Adrenal gland (tissue), 9 donors: ENCODE measurements at regions not wholly inside any gene's neighbourhood (a gene's known extent, or its start where the extent isn't known, plus 50 kb on each side); places are given as distances from the start of the nearest gene placed in this dataset.
A peak's percentile ranks its signal among the peaks of the same experiment; 100 is the strongest.

Experiments used
- DNase-seq, 7 donors: peaks; one replicate each; pipeline ENCODE4 v3.0.0-alpha.2; 2019 to 2020
- H3K27ac ChIP-seq, 5 donors: fragments of 200-600 bp; sonication (generic) in 4 of 5; 1 replicate in 3 of 5; 2 replicates in 2 of 5; pipeline versions ENCODE4 v1.5.1 to v1.8.0; 2016 to 2020; ENCODE audit warnings: mild to moderate bottlenecking in 1 of 5
- H3K27me3 ChIP-seq: fragments of 200-600 bp; 2 replicates; pipeline ENCODE4 v1.8.0; 2021
- H3K36me3 ChIP-seq, 2 donors: fragments of 200-600 bp; replicated peaks in 1 of 2; 1 replicate in 1 of 2; 2 replicates in 1 of 2; pipeline versions ENCODE4 v1.5.1 to v1.8.0; 2018 to 2022
- H3K4me1 ChIP-seq, 2 donors: fragments of 200-600 bp; replicated peaks in 1 of 2; 1 replicate in 1 of 2; 2 replicates in 1 of 2; pipeline versions ENCODE4 v1.5.1 to v1.8.0; 2018 to 2021
- H3K4me3 ChIP-seq, 4 donors: fragments of 200-600 bp; sonication (generic) in 3 of 4; one replicate each; pipeline ENCODE4 v1.5.1; 2016 to 2018
- H3K9me3 ChIP-seq, 3 donors: fragments of 200-600 bp; sonication (generic) in 1 of 3; replicated peaks in 1 of 3; 1 replicate in 2 of 3; 2 replicates in 1 of 3; pipeline versions ENCODE4 v1.5.1 to v1.8.0; 2016 to 2021
- POLR2A ChIP-seq, 2 donors: fragments of 450-650 bp; IDR thresholded peaks; one replicate each; pipeline ENCODE4 v1.6.1; 2017; ENCODE audit warnings: antibody characterized with exemption in 2 of 2, mild to moderate bottlenecking in 2 of 2, moderate library complexity in 1 of 2
- WGBS, 4 donors: extraction: QIAGEN DNeasy Blood & Tissue Kit in 2 of 4; methylation state at CpG; one replicate each; pipeline versions ENCODE4 v1.1.5 to v1.1.7; 2013 to 2017; 5-methylcytosine and 5-hydroxymethylcytosine counted together
- intact Hi-C, 2 donors: fragments of 100-400 bp; cut with DNase I; formaldehyde crosslinking; loops; one replicate each; pipeline versions ENCODE4 v1.14.1 to v1.15.0; 2022 to 2023
- TF ChIP-seq, protein P1 (sequence below), 6 experiments: fragments of 450-650 bp in 4 of 6; fragments of 200-600 bp in 2 of 6; sonication (generic) in 1 of 6; IDR thresholded peaks; 1 replicate in 5 of 6; 2 replicates in 1 of 6; pipeline versions ENCODE4 v1.5.1 to v1.8.0; 2016 to 2021; ENCODE audit warnings: antibody characterized with exemption in 6 of 6, mild to moderate bottlenecking in 2 of 6, moderate library complexity in 1 of 6
- donor health status: healthy with polysubstance abuse.
- donor health status: Bipolar disorder and iron deficiency.
- donor health status: DM: yes; HTN: yes; CAD: no.
- donor health status: DM: no; HTN: no; CAD: no.
- donor health status: DM: no; HTN: no; CAD: no.

DNA sequence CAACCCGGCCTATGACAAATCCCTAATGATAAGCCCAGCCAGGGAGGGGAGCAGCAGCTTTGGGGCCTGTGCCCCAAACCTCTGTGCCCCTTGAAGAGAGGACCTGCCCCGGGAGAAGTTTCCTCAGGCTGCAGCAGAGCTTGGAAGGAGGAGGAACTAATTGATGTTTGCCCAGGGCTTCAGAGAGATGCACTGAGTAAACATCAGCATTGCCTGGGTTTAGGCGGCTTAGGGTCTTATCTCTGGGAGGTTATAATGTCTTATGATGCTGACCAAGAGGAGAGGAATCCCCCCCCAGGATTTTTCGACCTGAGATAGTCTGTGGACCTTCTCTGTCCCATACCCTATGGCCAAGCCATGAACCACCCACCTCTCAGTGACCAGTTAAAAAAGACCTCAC lies 148.7 kb upstream of the SDK2 start:
- no peak overlapping the region for H3K27ac ChIP-seq
- H3K4me3 ChIP-seq, result no peak overlapping the region
- peak in 1 of 7 donors; percentile 18 for DNase-seq
- intact Hi-C loops, result no loop called here
- no peaks in the 10 kb centered on the region for H3K4me1 ChIP-seq
- no peaks in the 10 kb centered on the region for H3K36me3 ChIP-seq
- WGBS, 4 donors, result 70 to 81% (median 74%) methylated on average over 4 of the region's 4 CpGs
- no peaks in the 10 kb centered on the region for H3K9me3 ChIP-seq
- no peak for TF ChIP-seq POLR2A (IDR thresholded peaks at IDR 0.05)
- TF ChIP-seq, protein P1, sequence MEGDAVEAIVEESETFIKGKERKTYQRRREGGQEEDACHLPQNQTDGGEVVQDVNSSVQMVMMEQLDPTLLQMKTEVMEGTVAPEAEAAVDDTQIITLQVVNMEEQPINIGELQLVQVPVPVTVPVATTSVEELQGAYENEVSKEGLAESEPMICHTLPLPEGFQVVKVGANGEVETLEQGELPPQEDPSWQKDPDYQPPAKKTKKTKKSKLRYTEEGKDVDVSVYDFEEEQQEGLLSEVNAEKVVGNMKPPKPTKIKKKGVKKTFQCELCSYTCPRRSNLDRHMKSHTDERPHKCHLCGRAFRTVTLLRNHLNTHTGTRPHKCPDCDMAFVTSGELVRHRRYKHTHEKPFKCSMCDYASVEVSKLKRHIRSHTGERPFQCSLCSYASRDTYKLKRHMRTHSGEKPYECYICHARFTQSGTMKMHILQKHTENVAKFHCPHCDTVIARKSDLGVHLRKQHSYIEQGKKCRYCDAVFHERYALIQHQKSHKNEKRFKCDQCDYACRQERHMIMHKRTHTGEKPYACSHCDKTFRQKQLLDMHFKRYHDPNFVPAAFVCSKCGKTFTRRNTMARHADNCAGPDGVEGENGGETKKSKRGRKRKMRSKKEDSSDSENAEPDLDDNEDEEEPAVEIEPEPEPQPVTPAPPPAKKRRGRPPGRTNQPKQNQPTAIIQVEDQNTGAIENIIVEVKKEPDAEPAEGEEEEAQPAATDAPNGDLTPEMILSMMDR (IDR thresholded peaks at IDR 0.05), result no peak
- H3K27me3 ChIP-seq, result no peaks in the 10 kb centered on the region

DNA sequence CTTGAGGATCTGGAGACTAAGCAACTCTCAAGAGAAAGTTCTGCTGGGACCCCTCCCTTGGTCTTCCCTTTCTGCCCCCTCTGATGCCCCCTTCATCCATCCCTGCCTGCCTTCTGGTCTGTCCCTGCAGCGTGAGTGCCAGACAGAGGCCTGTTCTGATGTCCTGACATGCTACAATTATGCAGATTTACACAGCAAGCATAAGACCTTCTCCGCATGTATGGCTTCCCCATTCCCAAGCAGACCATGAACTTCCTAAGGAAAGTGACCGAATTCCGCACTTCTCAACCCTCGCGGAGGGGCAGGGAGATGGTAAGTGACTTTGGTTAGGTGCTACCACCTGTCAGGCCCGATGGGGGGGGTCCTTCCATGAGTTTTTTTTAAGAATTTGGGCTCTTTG lies 150.1 kb upstream of the SDK2 start:
- intact Hi-C loops, result no loop called here
- Histone ChIP-seq H3K9me3 (no peaks in the 10 kb centered on the region), H3K4me3 (no peak overlapping the region), H3K27ac (no peak overlapping the region), H3K36me3 (no peaks in the 10 kb centered on the region), H3K4me1 (no peaks in the 10 kb centered on the region), H3K27me3 (no peaks in the 10 kb centered on the region)
- 76 to 91% (median 83%) methylated on average over 6 to 7 of the region's 7 CpGs for WGBS, 4 donors
- TF ChIP-seq, protein P1 (IDR thresholded peaks at IDR 0.05), result no peak
- no peak for TF ChIP-seq POLR2A (IDR thresholded peaks at IDR 0.05)
- peak in 1 of 7 donors; percentile 25 for DNase-seq

DNA sequence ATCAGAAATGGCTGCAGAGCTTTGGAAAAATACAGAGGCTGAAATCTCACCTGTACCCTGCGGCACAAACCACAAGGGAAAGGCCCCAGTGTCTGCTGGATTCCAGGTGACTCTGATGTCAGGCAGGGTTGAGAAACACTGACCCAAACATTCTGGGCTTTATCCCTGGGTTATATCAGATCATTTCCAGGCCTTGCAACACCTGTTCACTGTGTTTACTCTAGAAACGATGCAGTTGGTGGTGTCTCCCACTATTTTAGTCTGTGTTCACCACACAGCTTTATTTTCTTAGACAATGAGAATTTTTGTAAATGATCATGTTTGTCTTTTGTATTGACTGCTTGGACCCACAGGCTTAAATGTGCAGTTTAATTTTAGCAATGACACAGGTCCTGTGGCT lies 151.5 kb upstream of the SDK2 start:
- no peak overlapping the region for H3K27ac ChIP-seq
- intact Hi-C loops, result no loop called here
- 83 to 91% (median 89%) methylated on average over 2 of the region's 2 CpGs for WGBS, 4 donors

DNA sequence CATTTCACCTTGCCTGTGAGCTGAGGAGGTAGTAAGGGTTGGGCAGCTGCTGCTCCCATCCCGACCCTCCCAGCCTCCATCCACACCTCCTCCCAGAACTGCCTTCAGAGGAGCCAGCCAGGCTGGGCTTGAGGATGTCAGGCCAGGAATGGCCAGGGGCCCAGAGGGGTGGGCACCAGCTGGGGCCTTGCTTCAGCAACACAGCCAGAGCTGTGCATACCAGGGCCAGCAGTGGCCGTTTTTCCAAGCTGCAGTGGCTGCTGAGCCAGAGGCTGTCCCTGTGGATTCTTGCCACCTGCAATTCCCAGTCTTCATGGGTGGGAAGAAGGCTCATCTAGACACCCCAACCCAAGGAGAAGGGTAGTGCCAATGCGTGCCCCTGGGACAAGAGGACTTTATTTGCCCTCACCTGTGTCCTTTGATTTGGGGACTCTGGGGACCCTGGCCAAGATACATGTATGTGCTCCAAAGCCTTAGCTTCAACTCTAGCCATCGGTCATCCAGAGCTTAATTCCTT lies 153.4 kb upstream of the SDK2 start:
- TF ChIP-seq POLR2A (IDR thresholded peaks at IDR 0.05), result no peak
- TF ChIP-seq, protein P1 (IDR thresholded peaks at IDR 0.05), result no peak
- 68 to 80% (median 73%) methylated on average over 2 to 4 of the region's 4 CpGs for WGBS, 4 donors
- Histone ChIP-seq H3K4me1 (no peaks in the 10 kb centered on the region), H3K27me3 (no peaks in the 10 kb centered on the region), H3K9me3 (no peaks in the 10 kb centered on the region), H3K27ac (no peak overlapping the region), H3K36me3 (no peaks in the 10 kb centered on the region), H3K4me3 (no peak overlapping the region)
- intact Hi-C loops, result no loop called here
- DNase-seq, result no peak

More for the DNA sequence above, 151.5 kb upstream of the SDK2 start:
- Histone ChIP-seq H3K36me3 (no peaks in the 10 kb centered on the region), H3K9me3 (no peaks in the 10 kb centered on the region), H3K4me3 (no peak overlapping the region), H3K27me3 (no peaks in the 10 kb centered on the region), H3K4me1 (no peaks in the 10 kb centered on the region)
- TF ChIP-seq, protein P1 (IDR thresholded peaks at IDR 0.05), result no peak
- no peak for TF ChIP-seq POLR2A (IDR thresholded peaks at IDR 0.05)
- peak in 1 of 7 donors; percentile 41 for DNase-seq
